Lung (tissue), 11 donors: ENCODE measurements at regions not wholly inside any gene's neighbourhood (a gene's known extent, or its start where the extent isn't known, plus 50 kb on each side); places are given as distances from the start of the nearest gene placed in this dataset.

Source experiments
- ATAC-seq: fragments of 200-7000 bp; cut with Tn5 transposase; one replicate; pipeline ENCODE4 v1.9.1; 2020; ENCODE audit warnings: moderate number of reproducible peaks; ENCODE audit not compliant: insufficient read depth, low FRiP score
- DNase-seq, 3 donors: peaks; one replicate each; pipeline ENCODE4 v3.0.0-alpha.2; 2013 to 2017
- H3K27ac ChIP-seq, 2 donors: one replicate each; pipeline ENCODE4 v1.5.1; 2013; ENCODE audit warnings: mild to moderate bottlenecking in 2 of 2, moderate library complexity in 2 of 2, control low read depth in 1 of 2, inconsistent platforms in 1 of 2, low read depth in 1 of 2, low read length in 1 of 2
- H3K27me3 ChIP-seq, 3 donors: one replicate each; pipeline ENCODE4 v1.5.1; 2013; ENCODE audit warnings: low read length in 2 of 3; ENCODE audit not compliant: control insufficient read depth in 3 of 3, insufficient read depth in 3 of 3
- H3K36me3 ChIP-seq, 4 donors: one replicate each; pipeline ENCODE4 v1.5.1; 2013; ENCODE audit warnings: low read length in 4 of 4, mild to moderate bottlenecking in 1 of 4, moderate library complexity in 1 of 4; ENCODE audit not compliant: control insufficient read depth in 4 of 4, insufficient read depth in 4 of 4
- H3K4me1 ChIP-seq, 5 donors: one replicate each; pipeline ENCODE4 v1.5.1; 2013; ENCODE audit warnings: low read length in 5 of 5, mild to moderate bottlenecking in 2 of 5, moderate library complexity in 1 of 5; ENCODE audit not compliant: control insufficient read depth in 5 of 5, insufficient read depth in 5 of 5
- H3K4me3 ChIP-seq: one replicate; pipeline ENCODE4 v1.5.1; 2013; ENCODE audit warnings: mild to moderate bottlenecking, control low read depth, moderate library complexity
- H3K9ac ChIP-seq, 2 donors: one replicate each; pipeline ENCODE4 v1.5.1; 2013; ENCODE audit warnings: low read length in 2 of 2, control low read depth in 1 of 2; ENCODE audit not compliant: insufficient read depth in 1 of 2
- H3K9me3 ChIP-seq, 4 donors: one replicate each; pipeline ENCODE4 v1.5.1; 2013; ENCODE audit warnings: low read length in 3 of 4, mild to moderate bottlenecking in 1 of 4, moderate library complexity in 1 of 4; ENCODE audit not compliant: control insufficient read depth in 4 of 4, insufficient read depth in 3 of 4
- CTCF ChIP-seq: IDR thresholded peaks from 2 replicates; pipeline ENCODE4 v1.5.1; 2012; ENCODE audit warnings: mild to moderate bottlenecking; ENCODE audit errors: control extremely low read depth, extremely low read depth
- WGBS, 2 donors: extraction: QIAGEN DNeasy Blood & Tissue Kit; methylation state at CpG; one replicate each; pipeline ENCODE4 v1.1.7; 2013; 5-methylcytosine and 5-hydroxymethylcytosine counted together
- donor health status: control.
- donor health status: control.
- donor health status: Bipolar disorder and iron deficiency.
- donor health status: healthy.
- donor health status: DM: yes; HTN: yes; CAD: no.

GRCh38 chrX:38973322-38973721 is 172.1 kb downstream of the MID1IP1 start:
- H3K9ac ChIP-seq, result no peak overlapping the region
- TF ChIP-seq CTCF, result no peak
- peaks cover 0 to 5% (median 0%) of the 10 kb centered on the region in 5 donors for H3K4me1 ChIP-seq
- DNase-seq, result peak in 2 of 3 donors; percentile 4 to 14
- H3K9me3 ChIP-seq, result no peaks in the 10 kb centered on the region
- no peak for ATAC-seq
- peaks cover 0 to 5% (median 3%) of the 10 kb centered on the region in 3 donors for H3K27me3 ChIP-seq
- no peak overlapping the region for H3K27ac ChIP-seq
- H3K4me3 ChIP-seq, result no peak overlapping the region
- H3K36me3 ChIP-seq, result no peaks in the 10 kb centered on the region
- 51% methylated on average over 3 of the region's 3 CpGs for WGBS, 2 donors

- Histone ChIP-seq H3K36me3 (no peaks in the 10 kb centered on the region), H3K27me3 (peaks cover 0 to 7% (median 4%) of the 10 kb centered on the region in 3 donors), H3K27ac (no peak overlapping the region), H3K4me3 (no peak overlapping the region), H3K9me3 (no peaks in the 10 kb centered on the region), H3K9ac (no peak overlapping the region), H3K4me1 (peaks cover 0 to 3% (median 0%) of the 10 kb centered on the region in 5 donors)
- WGBS, 2 donors, result 56 to 72% methylated on average over 3 of the region's 3 CpGs
- DNase-seq (no peak), ATAC-seq (no peak)
- no peak for TF ChIP-seq CTCF
These were observed 173.3 kb downstream of the MID1IP1 start for GRCh38 chrX:38974542-38974941.

GRCh38 chrX:38975368-38975942 is 174.2 kb downstream of the MID1IP1 start:
- Histone ChIP-seq H3K36me3 (no peaks in the 10 kb centered on the region), H3K9me3 (no peaks in the 10 kb centered on the region), H3K27me3 (peaks cover 0 to 7% (median 4%) of the 10 kb centered on the region in 3 donors), H3K4me1 (peaks cover 0 to 3% (median 0%) of the 10 kb centered on the region in 5 donors), H3K27ac (no peak overlapping the region), H3K9ac (no peak overlapping the region), H3K4me3 (no peak overlapping the region)
- DNase-seq, result no peak
- no peak for ATAC-seq
- TF ChIP-seq CTCF, result no peak

GRCh38 chrX:38982370-38982769 is 181.1 kb downstream of the MID1IP1 start:
- Histone ChIP-seq H3K36me3 (no peaks in the 10 kb centered on the region), H3K9ac (no peak overlapping the region), H3K4me1 (no peaks in the 10 kb centered on the region), H3K27ac (no peak overlapping the region), H3K4me3 (no peak overlapping the region), H3K27me3 (peaks cover 0 to 11% (median 7%) of the 10 kb centered on the region in 3 donors), H3K9me3 (no peaks in the 10 kb centered on the region)
- no peak for TF ChIP-seq CTCF
- ATAC-seq, result no peak
- WGBS, 2 donors, result 67 to 79% methylated on average over 3 of the region's 3 CpGs
- DNase-seq, result no peak
